Neuronal stem cell (in vitro differentiated cells): ENCODE measurements at regions not wholly inside any gene's neighbourhood (a gene's known extent, or its start where the extent isn't known, plus 50 kb on each side); places are given as distances from the start of the nearest gene placed in this dataset.

Experiments used
- DNase-seq: peaks from one replicate; pipeline ENCODE4 v3.0.0-alpha.2; 2013; ENCODE audit warnings: low spot score
- H2AFZ ChIP-seq: one replicate; pipeline ENCODE4 v1.6.1; 2013; ENCODE audit warnings: mild to moderate bottlenecking, low read length, inconsistent platforms
- H2AK5ac ChIP-seq: 2 replicates; pipeline ENCODE4 v1.6.1; 2013; ENCODE audit warnings: low read depth, mild to moderate bottlenecking, inconsistent platforms, low read length, moderate library complexity, mixed read lengths
- H2BK120ac ChIP-seq: 2 replicates; pipeline ENCODE4 v1.6.1; 2013; ENCODE audit warnings: low read depth, mild to moderate bottlenecking, inconsistent platforms, low read length, moderate library complexity, mixed read lengths
- H2BK12ac ChIP-seq: one replicate; pipeline ENCODE4 v1.6.1; 2013; ENCODE audit warnings: low read length, inconsistent platforms
- H2BK15ac ChIP-seq: 2 replicates; pipeline ENCODE4 v1.6.1; 2013; ENCODE audit warnings: mild to moderate bottlenecking, low read length, inconsistent platforms, mixed read lengths
- H2BK5ac ChIP-seq: one replicate; pipeline ENCODE4 v1.6.1; 2013; ENCODE audit warnings: inconsistent platforms, mild to moderate bottlenecking, low read length, moderate library complexity
- H3K14ac ChIP-seq: one replicate; pipeline ENCODE4 v1.6.1; 2013; ENCODE audit warnings: low read length, inconsistent platforms
- H3K18ac ChIP-seq: 2 replicates; pipeline ENCODE4 v1.6.1; 2013; ENCODE audit warnings: low read length, inconsistent platforms
- H3K23ac ChIP-seq: 2 replicates; pipeline ENCODE4 v1.6.1; 2013; ENCODE audit warnings: low read depth, mild to moderate bottlenecking, mixed read lengths, low read length, inconsistent platforms; ENCODE audit not compliant: poor library complexity
- H3K27ac ChIP-seq: replicated peaks from 3 replicates; pipeline ENCODE4 v1.5.1; 2013; ENCODE audit warnings: low read length, inconsistent platforms
- H3K27me3 ChIP-seq, 3 experiments: 2 replicates each; pipeline ENCODE4 v1.6.1; 2013; ENCODE audit warnings: low read length in 3 of 3, mild to moderate bottlenecking in 2 of 3, inconsistent platforms in 1 of 3, low read depth in 1 of 3, mixed read lengths in 1 of 3, moderate library complexity in 1 of 3; ENCODE audit not compliant: control insufficient read depth in 3 of 3, insufficient read depth in 3 of 3
- H3K36me3 ChIP-seq, 2 donors: replicated peaks in 1 of 2; 2 replicates each; pipeline ENCODE4 v1.6.1; 2013; ENCODE audit warnings: low read length in 2 of 2; ENCODE audit not compliant: control insufficient read depth in 2 of 2, insufficient read depth in 2 of 2
- H3K4ac ChIP-seq: 2 replicates; pipeline ENCODE4 v1.6.1; 2013; ENCODE audit warnings: inconsistent platforms, mild to moderate bottlenecking, low read length, moderate library complexity
- H3K4me1 ChIP-seq, 2 donors: 1 replicate in 1 of 2; 2 replicates in 1 of 2; pipeline ENCODE4 v1.6.1; 2013; ENCODE audit warnings: low read length in 2 of 2, low read depth in 1 of 2; ENCODE audit not compliant: control insufficient read depth in 2 of 2, insufficient read depth in 1 of 2
- H3K4me2 ChIP-seq: one replicate; pipeline ENCODE4 v1.6.1; 2013; ENCODE audit warnings: mild to moderate bottlenecking, low read length, inconsistent platforms; ENCODE audit not compliant: insufficient read depth, poor library complexity, severe bottlenecking
- H3K4me3 ChIP-seq, 2 donors: 2 replicates each; pipeline ENCODE4 v1.5.1; 2013; ENCODE audit warnings: low read length in 2 of 2, mild to moderate bottlenecking in 2 of 2, inconsistent platforms in 1 of 2, moderate library complexity in 1 of 2
- H3K79me1 ChIP-seq: one replicate; pipeline ENCODE4 v1.6.1; 2013; ENCODE audit warnings: low read depth, mild to moderate bottlenecking, inconsistent platforms, low read length, moderate library complexity
- H3K9ac ChIP-seq: one replicate; pipeline ENCODE4 v1.6.1; 2013; ENCODE audit warnings: mild to moderate bottlenecking, low read depth, low read length, inconsistent platforms; ENCODE audit not compliant: poor library complexity
- H3K9me3 ChIP-seq, 2 donors: replicated peaks in 1 of 2; 2 replicates each; pipeline versions ENCODE3 to v1.6.1; 2013; ENCODE audit warnings: low read length in 2 of 2, mild to moderate bottlenecking in 2 of 2, inconsistent platforms in 1 of 2, low read depth in 1 of 2, mixed read lengths in 1 of 2, moderate library complexity in 1 of 2; ENCODE audit not compliant: control insufficient read depth in 2 of 2, insufficient read depth in 1 of 2
- H4K8ac ChIP-seq: one replicate; pipeline ENCODE4 v1.6.1; 2013; ENCODE audit warnings: low read depth, mild to moderate bottlenecking, inconsistent platforms, low read length, moderate library complexity
- H4K91ac ChIP-seq: one replicate; pipeline ENCODE4 v1.6.1; 2013; ENCODE audit warnings: low read length, low read depth, mild to moderate bottlenecking, inconsistent platforms; ENCODE audit not compliant: poor library complexity
- WGBS, 2 donors: extraction: QIAGEN DNeasy Blood & Tissue Kit; methylation state at CpG; one replicate each; pipeline ENCODE4 v1.1.7; 2013; ENCODE audit warnings: missing lambda C conversion rate in 2 of 2, mixed read lengths in 1 of 2; ENCODE audit not compliant: insufficient read length in 2 of 2, insufficient replicate concordance in 1 of 2; ENCODE audit errors: extremely low coverage in 2 of 2; 5-methylcytosine and 5-hydroxymethylcytosine counted together

- Histone ChIP-seq H3K27me3 (no peaks in the 10 kb centered on the region), H3K36me3 (no peaks in the 10 kb centered on the region), H3K4ac (no peak overlapping the region), H3K4me3 (no peak overlapping the region), H3K79me1 (no peaks in the 10 kb centered on the region), H4K91ac (no peak overlapping the region), H3K18ac (no peak overlapping the region), H2BK120ac (no peak overlapping the region), H2BK12ac (no peak overlapping the region), H3K4me1 (no peaks in the 10 kb centered on the region), H2BK15ac (no peak overlapping the region), H3K9me3 (peaks cover 0 to 5% of the 10 kb centered on the region in 2 donors), H2AFZ (no peak overlapping the region), H3K9ac (no peak overlapping the region), H4K8ac (no peak overlapping the region), H2AK5ac (no peak overlapping the region), H3K14ac (no peak overlapping the region), H3K4me2 (no peak overlapping the region), H3K23ac (no peak overlapping the region), H2BK5ac (no peak overlapping the region), H3K27ac (no peak overlapping the region)
- DNase-seq, result no peak
Measured at GRCh38 chr5:114935490-114935889, 234.2 kb downstream of the TRIM36 start.

GRCh38 chr5:114928644-114929462, 240.9 kb downstream of the TRIM36 start:
- Histone ChIP-seq H3K4ac (no peak overlapping the region), H3K4me1 (no peaks in the 10 kb centered on the region), H3K23ac (no peak overlapping the region), H2AK5ac (no peak overlapping the region), H2BK120ac (no peak overlapping the region), H3K4me2 (no peak overlapping the region), H3K36me3 (no peaks in the 10 kb centered on the region), H3K9me3 (peaks cover 0 to 3% of the 10 kb centered on the region in 2 donors), H4K8ac (no peak overlapping the region), H3K9ac (peak overlapping the region; percentile 21), H3K14ac (peak overlapping the region; percentile 56), H2AFZ (no peak overlapping the region), H3K4me3 (no peak overlapping the region), H3K27ac (no peak overlapping the region), H2BK15ac (no peak overlapping the region), H3K18ac (no peak overlapping the region), H3K27me3 (no peaks in the 10 kb centered on the region), H2BK12ac (no peak overlapping the region), H3K79me1 (no peaks in the 10 kb centered on the region), H2BK5ac (no peak overlapping the region), H4K91ac (no peak overlapping the region)
- no CpG with 5 or more reads among the region's 32 CpGs for WGBS, 2 donors
- DNase-seq, result no peak

- Histone ChIP-seq H3K14ac (no peak overlapping the region), H3K4me3 (no peak overlapping the region), H3K4me2 (no peak overlapping the region), H3K9me3 (peaks cover 0 to 3% of the 10 kb centered on the region in 2 donors), H3K9ac (no peak overlapping the region), H3K4me1 (no peaks in the 10 kb centered on the region), H2BK5ac (no peak overlapping the region), H3K4ac (no peak overlapping the region), H4K91ac (no peak overlapping the region), H4K8ac (no peak overlapping the region), H3K79me1 (no peaks in the 10 kb centered on the region), H3K18ac (no peak overlapping the region), H2AFZ (no peak overlapping the region), H2BK12ac (no peak overlapping the region), H2BK120ac (no peak overlapping the region), H2BK15ac (no peak overlapping the region), H3K36me3 (no peaks in the 10 kb centered on the region), H3K27ac (no peak overlapping the region), H2AK5ac (no peak overlapping the region), H3K23ac (no peak overlapping the region), H3K27me3 (no peaks in the 10 kb centered on the region)
- DNase-seq, result no peak
- no CpG with 5 or more reads among the region's 4 CpGs for WGBS, 2 donors
Measured at GRCh38 chr5:114924769-114925168, 244.9 kb downstream of the TRIM36 start.

- H3K4me1 ChIP-seq, result no peaks in the 10 kb centered on the region
- H3K9me3 ChIP-seq, result no peaks in the 10 kb centered on the region
- WGBS, 2 donors, result no CpG with 5 or more reads among the region's 4 CpGs
- no peak overlapping the region for H3K14ac ChIP-seq
- H3K27ac ChIP-seq, result no peak overlapping the region
- H2BK15ac ChIP-seq, result no peak overlapping the region
- H3K18ac ChIP-seq, result no peak overlapping the region
- no peak overlapping the region for H4K91ac ChIP-seq
- no peak for DNase-seq
- no peak overlapping the region for H2BK120ac ChIP-seq
- H3K27me3 ChIP-seq, result no peaks in the 10 kb centered on the region
- H2BK12ac ChIP-seq, result no peak overlapping the region
- no peaks in the 10 kb centered on the region for H3K36me3 ChIP-seq
- no peak overlapping the region for H3K4me3 ChIP-seq
- no peak overlapping the region for H2AFZ ChIP-seq
- no peak overlapping the region for H3K4ac ChIP-seq
- no peak overlapping the region for H3K4me2 ChIP-seq
- no peak overlapping the region for H4K8ac ChIP-seq
- H2BK5ac ChIP-seq, result no peak overlapping the region
- no peaks in the 10 kb centered on the region for H3K79me1 ChIP-seq
- H3K9ac ChIP-seq, result no peak overlapping the region
- H3K23ac ChIP-seq, result no peak overlapping the region
- no peak overlapping the region for H2AK5ac ChIP-seq
Measured at GRCh38 chr5:114912189-114912920, 257.4 kb downstream of the TRIM36 start.
